Right atrium auricular region (tissue), 2 donors: ENCODE measurements at regions not wholly inside any gene's neighbourhood (a gene's known extent, or its start where the extent isn't known, plus 50 kb on each side); places are given as distances from the start of the nearest gene placed in this dataset.

Experiments used
- DNase-seq: peaks from one replicate; pipeline ENCODE4 v3.0.0-alpha.2; 2019; ENCODE audit warnings: low spot score
- H3K27ac ChIP-seq, 2 donors: fragments of 200-600 bp; sonication (generic); 1 replicate in 1 of 2; 2 replicates in 1 of 2; pipeline ENCODE4 v1.5.1; 2016 to 2019
- H3K27me3 ChIP-seq, 2 donors: fragments of 200-600 bp; sonication (generic); one replicate each; pipeline versions ENCODE4 v1.5.1 to v1.6.0; 2017 to 2019
- H3K36me3 ChIP-seq: fragments of 200-600 bp; sonication (generic); one replicate; pipeline ENCODE4 v1.5.1; 2016
- H3K4me1 ChIP-seq, 2 donors: fragments of 200-600 bp; sonication (generic); one replicate each; pipeline versions ENCODE4 v1.5.1 to v1.6.0; 2017 to 2019
- H3K4me3 ChIP-seq, 2 donors: fragments of 200-600 bp; sonication (generic); 1 replicate in 1 of 2; 2 replicates in 1 of 2; pipeline ENCODE4 v1.5.1; 2017 to 2019; ENCODE audit warnings: mild to moderate bottlenecking in 1 of 2, moderate library complexity in 1 of 2
- H3K9me3 ChIP-seq, 2 donors: fragments of 200-600 bp; sonication (generic); one replicate each; pipeline ENCODE4 v1.5.1; 2019
- CTCF ChIP-seq, 2 donors: fragments of 200-600 bp; sonication (generic); IDR thresholded peaks; one replicate each; pipeline ENCODE4 v1.5.1; 2019; ENCODE audit warnings: antibody characterized with exemption in 2 of 2

- Histone ChIP-seq H3K4me1 (no peaks in the 10 kb centered on the region), H3K27me3 (no peaks in the 10 kb centered on the region), H3K36me3 (no peaks in the 10 kb centered on the region), H3K9me3 (no peaks in the 10 kb centered on the region), H3K27ac (no peak overlapping the region), H3K4me3 (no peak overlapping the region)
- TF ChIP-seq CTCF (IDR thresholded peaks at IDR 0.05): no peak
- no peak for DNase-seq
These were observed 73.2 kb downstream of the CBLL2 start for GRCh38 chrX:22345884-22346283.

GRCh38 chrX:22347491-22347890 lies 74.8 kb downstream of the CBLL2 start:
- H3K27me3 ChIP-seq: no peaks in the 10 kb centered on the region
- no peak overlapping the region for H3K27ac ChIP-seq
- no peaks in the 10 kb centered on the region for H3K36me3 ChIP-seq
- no peak for DNase-seq
- H3K4me1 ChIP-seq: no peaks in the 10 kb centered on the region
- no peaks in the 10 kb centered on the region for H3K9me3 ChIP-seq
- TF ChIP-seq CTCF (IDR thresholded peaks at IDR 0.05): no peak
- H3K4me3 ChIP-seq: no peak overlapping the region

DNA sequence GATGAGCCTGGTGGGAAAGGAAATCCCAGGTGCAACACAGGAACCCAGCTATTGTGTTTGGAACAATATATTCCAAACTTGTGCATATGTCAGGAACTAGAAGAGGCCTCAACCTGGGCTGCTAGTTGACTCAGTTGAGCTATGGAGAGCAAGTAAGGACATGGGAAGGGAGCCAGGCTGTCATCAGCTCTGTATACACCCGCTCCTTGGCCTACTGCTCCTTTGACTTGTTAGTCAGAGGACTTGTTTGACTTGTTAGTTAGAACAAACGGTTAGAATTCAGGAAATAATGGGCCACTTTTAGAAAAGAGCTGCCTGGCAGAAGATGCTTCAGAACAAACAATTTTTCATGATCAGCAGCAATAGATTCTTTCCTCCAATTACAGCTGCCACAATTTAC lies 76.4 kb downstream of the CBLL2 start:
- H3K27me3 ChIP-seq: no peaks in the 10 kb centered on the region
- TF ChIP-seq CTCF (IDR thresholded peaks at IDR 0.05): no peak
- H3K36me3 ChIP-seq: no peaks in the 10 kb centered on the region
- H3K4me3 ChIP-seq: no peak overlapping the region
- no peaks in the 10 kb centered on the region for H3K9me3 ChIP-seq
- no peak overlapping the region for H3K27ac ChIP-seq
- no peaks in the 10 kb centered on the region for H3K4me1 ChIP-seq
- no peak for DNase-seq

DNA sequence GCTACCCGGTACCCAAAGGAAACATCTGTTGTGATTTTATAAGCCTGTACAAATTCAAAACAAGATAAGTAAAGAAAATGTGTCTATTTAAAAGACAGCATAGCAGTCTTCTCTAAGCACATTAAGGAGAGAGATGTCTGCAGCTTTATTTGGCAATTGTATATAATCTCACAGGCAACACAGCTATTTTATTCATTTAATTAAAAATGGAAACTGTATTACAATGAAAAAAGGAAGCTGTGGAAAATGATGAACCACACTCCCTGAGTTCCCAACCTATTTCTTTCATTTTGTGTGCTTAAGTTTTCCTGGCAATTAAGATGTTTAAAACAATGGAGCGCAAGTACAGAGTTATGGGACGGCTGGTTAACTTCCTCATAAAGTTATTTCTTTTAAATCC lies 78.4 kb downstream of the CBLL2 start:
- no peaks in the 10 kb centered on the region for H3K4me1 ChIP-seq
- H3K36me3 ChIP-seq: no peaks in the 10 kb centered on the region
- no peaks in the 10 kb centered on the region for H3K27me3 ChIP-seq
- no peak overlapping the region for H3K4me3 ChIP-seq
- no peak for TF ChIP-seq CTCF (IDR thresholded peaks at IDR 0.05)
- DNase-seq: no peak
- H3K27ac ChIP-seq: no peak overlapping the region
- no peaks in the 10 kb centered on the region for H3K9me3 ChIP-seq

DNA sequence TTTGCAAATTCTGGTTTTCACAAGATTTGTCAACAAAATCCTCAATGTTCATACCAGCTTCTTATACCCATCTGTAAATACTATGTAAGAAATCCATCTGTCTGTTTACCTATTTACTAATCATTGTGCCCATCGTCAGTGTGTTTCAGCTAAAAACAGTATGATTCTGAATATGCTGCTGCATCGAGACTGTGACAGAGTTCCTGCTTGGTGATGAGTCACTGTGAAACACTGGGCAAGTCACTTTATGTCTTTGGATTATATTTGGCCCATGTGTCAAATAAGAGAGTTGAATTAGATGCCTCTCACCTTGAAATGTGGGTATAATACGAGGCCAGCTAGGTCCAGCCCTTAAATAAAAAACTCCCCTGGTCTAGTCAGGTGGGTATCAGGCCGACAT lies 79.3 kb downstream of the CBLL2 start:
- Histone ChIP-seq H3K36me3 (no peaks in the 10 kb centered on the region), H3K4me1 (no peaks in the 10 kb centered on the region), H3K27ac (no peak overlapping the region), H3K4me3 (no peak overlapping the region), H3K27me3 (no peaks in the 10 kb centered on the region), H3K9me3 (no peaks in the 10 kb centered on the region)
- no peak for DNase-seq
- no peak for TF ChIP-seq CTCF (IDR thresholded peaks at IDR 0.05)

- no peak for TF ChIP-seq CTCF (IDR thresholded peaks at IDR 0.05)
- no peak overlapping the region for H3K4me3 ChIP-seq
- H3K4me1 ChIP-seq: no peaks in the 10 kb centered on the region
- no peak overlapping the region for H3K27ac ChIP-seq
- no peaks in the 10 kb centered on the region for H3K9me3 ChIP-seq
- H3K27me3 ChIP-seq: no peaks in the 10 kb centered on the region
- no peaks in the 10 kb centered on the region for H3K36me3 ChIP-seq
- no peak for DNase-seq
These were observed 84.9 kb downstream of the CBLL2 start for GRCh38 chrX:22357621-22358020.
